Neural progenitor cell (in vitro differentiated cells): ENCODE measurements at regions not wholly inside any gene's neighbourhood (a gene's known extent, or its start where the extent isn't known, plus 50 kb on each side); places are given as distances from the start of the nearest gene placed in this dataset.

Source experiments
- DNase-seq: peaks from one replicate; pipeline ENCODE4 v3.0.0-alpha.2; 2016; ENCODE audit warnings: low spot score
- H2AFZ ChIP-seq: fragments of 200-600 bp; sonication (generic); replicated peaks from 2 replicates; pipeline ENCODE4 v1.6.1; 2016; ENCODE audit warnings: antibody characterized with exemption
- H3F3A ChIP-seq: fragments of 200-600 bp; sonication (generic); 2 replicates; pipeline ENCODE4 v1.6.1; 2016; ENCODE audit warnings: antibody characterized with exemption, low read depth
- H3K27ac ChIP-seq: fragments of 200-600 bp; sonication (generic); 2 replicates; pipeline ENCODE4 v1.5.1; 2016; ENCODE audit warnings: mild to moderate bottlenecking
- H3K27me3 ChIP-seq: fragments of 200-600 bp; sonication (generic); 2 replicates; pipeline ENCODE4 v1.6.1; 2016; ENCODE audit warnings: mild to moderate bottlenecking, moderate library complexity
- H3K36me3 ChIP-seq: fragments of 200-600 bp; sonication (generic); 2 replicates; pipeline ENCODE4 v1.5.1; 2016
- H3K4me1 ChIP-seq: fragments of 200-600 bp; sonication (generic); 2 replicates; pipeline ENCODE4 v1.6.1; 2016; ENCODE audit warnings: mixed run types
- H3K4me2 ChIP-seq: fragments of 200-600 bp; sonication (generic); 2 replicates; pipeline ENCODE4 v1.6.1; 2016
- H3K4me3 ChIP-seq: fragments of 200-600 bp; sonication (generic); 2 replicates; pipeline ENCODE4 v1.5.1; 2016
- H3K79me2 ChIP-seq: fragments of 200-600 bp; sonication (generic); 2 replicates; pipeline ENCODE4 v1.6.1; 2016; ENCODE audit warnings: low read depth
- H3K9ac ChIP-seq: fragments of 200-600 bp; sonication (generic); 2 replicates; pipeline ENCODE4 v1.6.1; 2016
- H3K9me3 ChIP-seq: fragments of 200-600 bp; sonication (generic); 2 replicates; pipeline ENCODE4 v1.5.1; 2016; ENCODE audit warnings: low read depth
- H4K20me1 ChIP-seq: fragments of 200-600 bp; sonication (generic); 2 replicates; pipeline ENCODE4 v1.6.1; 2016; ENCODE audit warnings: low read depth
- H3K27ac Mint-ChIP-seq: 3 replicates; pipeline ENCODE4 v1.8.0; 2021; ENCODE audit warnings: mixed read lengths
- H3K27me3 Mint-ChIP-seq: 2 replicates; pipeline ENCODE4 v1.8.0; 2022; ENCODE audit warnings: low read depth, mild to moderate bottlenecking, inconsistent platforms, moderate library complexity, mixed read lengths; ENCODE audit not compliant: insufficient read depth
- H3K36me3 Mint-ChIP-seq: 3 replicates; pipeline ENCODE4 v1.8.0; 2021; ENCODE audit warnings: mixed read lengths
- H3K4me1 Mint-ChIP-seq: 3 replicates; pipeline ENCODE4 v1.8.0; 2021; ENCODE audit warnings: mixed read lengths
- H3K4me3 Mint-ChIP-seq: 3 replicates; pipeline ENCODE4 v1.8.0; 2021; ENCODE audit warnings: mild to moderate bottlenecking, moderate library complexity, mixed read lengths
- H3K9me3 Mint-ChIP-seq: 3 replicates; pipeline ENCODE4 v1.8.0; 2020; ENCODE audit warnings: mixed read lengths
- EZH2 ChIP-seq: fragments of 200-600 bp; sonication (generic); IDR thresholded peaks from 2 replicates; pipeline ENCODE4 v1.6.1; 2017; ENCODE audit warnings: antibody characterized with exemption, mild to moderate bottlenecking, moderate library complexity
- EZH2phosphoT487 ChIP-seq: fragments of 200-600 bp; sonication (generic); IDR thresholded peaks from 2 replicates; pipeline ENCODE4 v1.6.1; 2017; ENCODE audit warnings: antibody characterized with exemption
- TF ChIP-seq, protein P1 (sequence below): fragments of 200-600 bp; sonication (generic); IDR thresholded peaks from 2 replicates; pipeline ENCODE4 v1.5.1; 2017; ENCODE audit warnings: antibody characterized with exemption, mild to moderate bottlenecking

DNA sequence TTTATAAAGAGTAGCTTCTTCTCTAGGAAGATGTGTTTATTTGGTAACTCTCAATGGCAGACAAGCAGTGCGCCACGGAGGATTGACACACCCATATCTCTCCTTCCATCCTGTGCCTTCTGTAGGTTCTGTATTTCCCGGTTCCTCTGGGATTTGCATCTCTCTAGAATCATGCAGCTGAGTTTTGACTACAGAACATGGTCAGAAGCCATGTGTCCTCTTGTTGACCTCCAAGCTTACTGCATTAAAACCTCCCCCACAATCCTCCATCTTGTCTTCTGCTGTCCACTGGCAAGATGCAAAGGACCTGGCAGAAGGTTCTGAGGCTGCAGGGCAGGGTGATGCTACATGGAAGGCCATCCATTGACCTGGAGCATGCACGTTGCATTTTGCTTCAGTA, 482.0 kb downstream of the DMRT2 start:
- no peaks in the 10 kb centered on the region for H4K20me1 ChIP-seq
- H3F3A ChIP-seq, result no peaks in the 10 kb centered on the region
- no peak for TF ChIP-seq EZH2
- no peak for TF ChIP-seq EZH2phosphoT487
- TF ChIP-seq, protein P1, sequence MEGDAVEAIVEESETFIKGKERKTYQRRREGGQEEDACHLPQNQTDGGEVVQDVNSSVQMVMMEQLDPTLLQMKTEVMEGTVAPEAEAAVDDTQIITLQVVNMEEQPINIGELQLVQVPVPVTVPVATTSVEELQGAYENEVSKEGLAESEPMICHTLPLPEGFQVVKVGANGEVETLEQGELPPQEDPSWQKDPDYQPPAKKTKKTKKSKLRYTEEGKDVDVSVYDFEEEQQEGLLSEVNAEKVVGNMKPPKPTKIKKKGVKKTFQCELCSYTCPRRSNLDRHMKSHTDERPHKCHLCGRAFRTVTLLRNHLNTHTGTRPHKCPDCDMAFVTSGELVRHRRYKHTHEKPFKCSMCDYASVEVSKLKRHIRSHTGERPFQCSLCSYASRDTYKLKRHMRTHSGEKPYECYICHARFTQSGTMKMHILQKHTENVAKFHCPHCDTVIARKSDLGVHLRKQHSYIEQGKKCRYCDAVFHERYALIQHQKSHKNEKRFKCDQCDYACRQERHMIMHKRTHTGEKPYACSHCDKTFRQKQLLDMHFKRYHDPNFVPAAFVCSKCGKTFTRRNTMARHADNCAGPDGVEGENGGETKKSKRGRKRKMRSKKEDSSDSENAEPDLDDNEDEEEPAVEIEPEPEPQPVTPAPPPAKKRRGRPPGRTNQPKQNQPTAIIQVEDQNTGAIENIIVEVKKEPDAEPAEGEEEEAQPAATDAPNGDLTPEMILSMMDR, result no peak

DNA sequence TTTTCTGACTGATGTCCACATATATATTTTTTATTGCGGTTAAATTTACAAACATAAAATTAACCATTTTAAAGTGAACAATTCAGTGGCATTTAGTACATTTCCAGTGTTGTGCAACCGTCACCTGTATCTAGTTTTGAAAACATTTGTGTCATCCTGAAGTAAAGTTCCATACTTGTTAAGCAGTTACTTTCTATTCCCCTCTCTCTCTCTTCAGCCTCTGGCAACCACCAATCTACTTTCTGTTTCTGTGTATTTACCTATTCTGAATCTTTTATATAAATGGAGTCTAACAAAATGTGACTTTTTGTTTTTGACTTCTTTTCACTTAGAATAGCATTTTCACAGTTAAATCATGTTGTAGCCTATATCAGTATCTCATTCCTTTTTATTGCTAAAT, 480.1 kb upstream of the SMARCA2 start:
- Histone ChIP-seq H3K36me3 (no peaks in the 10 kb centered on the region), H4K20me1 (no peaks in the 10 kb centered on the region), H2AFZ (no peak overlapping the region), H3K4me3 (no peak overlapping the region), H3K4me1 (no peaks in the 10 kb centered on the region), H3K9me3 (peaks cover 35% of the 10 kb centered on the region), H3K9ac (no peak overlapping the region), H3F3A (no peaks in the 10 kb centered on the region), H3K79me2 (no peaks in the 10 kb centered on the region), H3K27me3 (no peaks in the 10 kb centered on the region), H3K4me2 (no peak overlapping the region), H3K27ac (no peak overlapping the region)
- Mint-ChIP-seq H3K27me3 (peaks cover 4% of the 10 kb centered on the region), H3K36me3 (no peaks in the 10 kb centered on the region), H3K27ac (no peak overlapping the region), H3K4me3 (no peak overlapping the region), H3K4me1 (peaks cover 7% of the 10 kb centered on the region), H3K9me3 (peaks cover 3% of the 10 kb centered on the region)
- TF ChIP-seq, protein P1, result no peak
- TF ChIP-seq EZH2phosphoT487 (no peak), EZH2 (no peak)
- DNase-seq, result no peak

More for the DNA sequence above, 482.0 kb downstream of the DMRT2 start:
- peaks cover 23% of the 10 kb centered on the region for H3K9me3 ChIP-seq
- no peak overlapping the region for H3K4me3 Mint-ChIP-seq
- peaks cover 3% of the 10 kb centered on the region for H3K9me3 Mint-ChIP-seq
- H3K4me3 ChIP-seq, result no peak overlapping the region
- H3K27me3 Mint-ChIP-seq, result peaks cover 4% of the 10 kb centered on the region
- H3K27ac Mint-ChIP-seq, result no peak overlapping the region
- H3K27me3 ChIP-seq, result no peaks in the 10 kb centered on the region
- DNase-seq, result no peak
- no peak overlapping the region for H3K4me2 ChIP-seq
- H3K4me1 Mint-ChIP-seq, result no peaks in the 10 kb centered on the region
- H3K36me3 ChIP-seq, result no peaks in the 10 kb centered on the region
- H2AFZ ChIP-seq, result no peak overlapping the region
- no peak overlapping the region for H3K27ac ChIP-seq
- no peaks in the 10 kb centered on the region for H3K4me1 ChIP-seq
- no peaks in the 10 kb centered on the region for H3K36me3 Mint-ChIP-seq
- no peaks in the 10 kb centered on the region for H3K79me2 ChIP-seq
- no peak overlapping the region for H3K9ac ChIP-seq

DNA sequence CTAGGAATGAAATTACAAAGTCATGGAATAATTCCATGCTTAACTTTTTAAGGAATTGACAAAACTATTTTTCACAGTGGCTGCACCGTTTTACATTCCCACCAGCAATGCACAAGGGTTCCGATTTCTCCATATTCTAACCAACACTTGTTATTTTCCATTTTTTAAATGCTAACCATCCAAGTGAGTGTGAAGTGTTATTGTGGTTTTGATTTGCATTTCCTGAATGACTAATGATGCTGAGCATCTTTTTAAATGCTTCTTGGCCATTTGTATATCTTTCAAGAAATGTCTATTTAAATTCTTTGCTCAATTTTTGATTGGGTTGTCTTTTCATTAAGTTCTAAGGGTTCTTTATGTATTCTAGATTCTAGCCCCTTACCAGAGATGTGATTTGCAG, 479.5 kb upstream of the SMARCA2 start:
- peaks cover 4% of the 10 kb centered on the region for H3K27me3 Mint-ChIP-seq
- no peaks in the 10 kb centered on the region for H3K36me3 Mint-ChIP-seq

More for the DNA sequence above, 479.5 kb upstream of the SMARCA2 start:
- Histone ChIP-seq H3K4me3 (no peak overlapping the region), H3F3A (no peaks in the 10 kb centered on the region), H3K4me2 (no peak overlapping the region), H3K9ac (no peak overlapping the region), H3K9me3 (peaks cover 35% of the 10 kb centered on the region), H3K27ac (no peak overlapping the region), H3K4me1 (no peaks in the 10 kb centered on the region), H2AFZ (no peak overlapping the region), H3K27me3 (no peaks in the 10 kb centered on the region), H3K79me2 (no peaks in the 10 kb centered on the region), H4K20me1 (no peaks in the 10 kb centered on the region), H3K36me3 (no peaks in the 10 kb centered on the region)
- Mint-ChIP-seq H3K4me1 (peaks cover 7% of the 10 kb centered on the region), H3K27ac (no peak overlapping the region), H3K9me3 (peaks cover 3% of the 10 kb centered on the region), H3K4me3 (no peak overlapping the region)
- no peak for TF ChIP-seq EZH2phosphoT487
- TF ChIP-seq, protein P1, result no peak
- no peak for TF ChIP-seq EZH2
- no peak for DNase-seq
